Central memory CD8-positive, alpha-beta T cell (primary cell): ENCODE measurements at regions not wholly inside any gene's neighbourhood (a gene's known extent, or its start where the extent isn't known, plus 50 kb on each side); places are given as distances from the start of the nearest gene placed in this dataset.
A peak's percentile ranks its signal among the peaks of the same experiment; 100 is the strongest.
"Not testable (repeated sequence)": the region's sequence is repeated elsewhere in the genome, so short reads cannot be mapped to it uniquely, and the experiment has no call there.

Experiments
- ATAC-seq: fragments of 150-1000 bp; cut with Tn5 transposase; replicated peaks from 2 replicates; pipeline ENCODE4 v1.10.0; 2022; ENCODE audit warnings: mild to moderate bottlenecking, moderate FRiP score, moderate number of reproducible peaks; ENCODE audit not compliant: poor library complexity, severe bottlenecking; ENCODE audit errors: extremely low read depth
- DNase-seq, 2 donors: peaks; one replicate each; pipeline ENCODE4 v3.0.0; 2021; ENCODE audit warnings: low spot score in 2 of 2
- H3K27ac Mint-ChIP-seq: one replicate; pipeline ENCODE4 v1.8.0; 2022; ENCODE audit warnings: low read depth, mild to moderate bottlenecking, moderate library complexity, mixed read lengths
- H3K27me3 Mint-ChIP-seq: one replicate; pipeline ENCODE4 v1.8.0; 2022; ENCODE audit warnings: mixed read lengths
- H3K36me3 Mint-ChIP-seq: one replicate; pipeline ENCODE4 v1.8.0; 2022; ENCODE audit warnings: mild to moderate bottlenecking, moderate library complexity, mixed read lengths; ENCODE audit not compliant: insufficient read depth
- H3K4me1 Mint-ChIP-seq: one replicate; pipeline ENCODE4 v1.8.0; 2022; ENCODE audit warnings: mixed read lengths
- H3K4me3 Mint-ChIP-seq: one replicate; pipeline ENCODE4 v1.8.0; 2022; ENCODE audit warnings: mild to moderate bottlenecking, moderate library complexity, mixed read lengths
- H3K9me3 Mint-ChIP-seq: one replicate; pipeline ENCODE4 v1.8.0; 2022; ENCODE audit warnings: mixed read lengths

- Mint-ChIP-seq H3K27ac (no peak overlapping the region), H3K27me3 (no peaks in the 10 kb centered on the region), H3K36me3 (peaks cover 2% of the 10 kb centered on the region), H3K4me1 (peaks cover 22% of the 10 kb centered on the region), H3K4me3 (no peak overlapping the region), H3K9me3 (no peaks in the 10 kb centered on the region)
- no peak for ATAC-seq
- no peak for DNase-seq
Measured at GRCh38 chr10:4242561-4243035, 457.6 kb upstream of the KLF6 start.

- Mint-ChIP-seq H3K27ac (peak overlapping the region; percentile 42), H3K27me3 (no peaks in the 10 kb centered on the region), H3K36me3 (peaks cover 2% of the 10 kb centered on the region), H3K4me1 (peaks cover 18% of the 10 kb centered on the region), H3K9me3 (no peaks in the 10 kb centered on the region), H3K4me3 (no peak overlapping the region)
- ATAC-seq = no peak
- no peak for DNase-seq
Measured at GRCh38 chr10:4241724-4242345, 456.8 kb upstream of the KLF6 start.

GRCh38 chr10:4240608-4241197, 455.7 kb upstream of the KLF6 start:
- H3K27ac Mint-ChIP-seq = no peak overlapping the region
- no peaks in the 10 kb centered on the region for H3K27me3 Mint-ChIP-seq
- ATAC-seq (no peak), DNase-seq (no peak)
- peaks cover 2% of the 10 kb centered on the region for H3K36me3 Mint-ChIP-seq
- no peak overlapping the region for H3K4me3 Mint-ChIP-seq
- H3K4me1 Mint-ChIP-seq = peaks cover 16% of the 10 kb centered on the region
- no peaks in the 10 kb centered on the region for H3K9me3 Mint-ChIP-seq

DNA sequence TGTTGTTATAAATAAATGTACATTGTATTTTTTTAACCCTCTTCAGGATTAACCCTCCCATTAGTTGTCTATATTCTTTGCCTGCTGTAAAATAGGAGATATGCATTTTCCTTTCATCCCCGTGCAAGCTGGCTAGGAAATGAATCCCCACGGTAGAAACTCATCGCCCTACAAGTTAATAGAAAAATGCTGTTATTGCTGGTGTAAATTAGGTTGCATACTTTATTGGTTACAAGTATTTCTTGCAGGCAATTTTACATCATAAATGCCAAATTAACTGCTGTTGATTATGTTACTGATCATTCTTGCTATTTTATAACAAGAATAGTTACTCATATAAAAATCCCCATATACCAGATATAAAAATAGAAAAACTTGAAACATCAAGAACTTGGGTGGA, 454.2 kb upstream of the KLF6 start:
- H3K36me3 Mint-ChIP-seq = peaks cover 2% of the 10 kb centered on the region
- no peaks in the 10 kb centered on the region for H3K27me3 Mint-ChIP-seq
- H3K4me1 Mint-ChIP-seq = peaks cover 28% of the 10 kb centered on the region
- no peak for DNase-seq
- ATAC-seq = no peak
- H3K4me3 Mint-ChIP-seq = no peak overlapping the region
- H3K9me3 Mint-ChIP-seq = no peaks in the 10 kb centered on the region
- H3K27ac Mint-ChIP-seq = no peak overlapping the region

GRCh38 chr10:4236905-4237304, 451.9 kb upstream of the KLF6 start:
- H3K4me1 Mint-ChIP-seq = peaks cover 27% of the 10 kb centered on the region

GRCh38 chr10:4234661-4235060, 449.7 kb upstream of the KLF6 start:
- peak overlapping the region; percentile 37 for H3K27ac Mint-ChIP-seq
- no peaks in the 10 kb centered on the region for H3K9me3 Mint-ChIP-seq
- DNase-seq = peak; percentile 21 to 75
- no peaks in the 10 kb centered on the region for H3K27me3 Mint-ChIP-seq
- peak overlapping the region; percentile 13 for H3K4me3 Mint-ChIP-seq
- H3K36me3 Mint-ChIP-seq = no peaks in the 10 kb centered on the region
- H3K4me1 Mint-ChIP-seq = peaks cover 27% of the 10 kb centered on the region
- peak; percentile 97 for ATAC-seq

More at GRCh38 chr10:4236905-4237304, 451.9 kb upstream of the KLF6 start:
- not testable (repeated sequence) for H3K36me3 Mint-ChIP-seq, H3K4me3 Mint-ChIP-seq, ATAC-seq, H3K27ac Mint-ChIP-seq, DNase-seq, H3K9me3 Mint-ChIP-seq, H3K27me3 Mint-ChIP-seq

GRCh38 chr10:4231439-4231838, 446.4 kb upstream of the KLF6 start:
- no peak overlapping the region for H3K27ac Mint-ChIP-seq

DNA sequence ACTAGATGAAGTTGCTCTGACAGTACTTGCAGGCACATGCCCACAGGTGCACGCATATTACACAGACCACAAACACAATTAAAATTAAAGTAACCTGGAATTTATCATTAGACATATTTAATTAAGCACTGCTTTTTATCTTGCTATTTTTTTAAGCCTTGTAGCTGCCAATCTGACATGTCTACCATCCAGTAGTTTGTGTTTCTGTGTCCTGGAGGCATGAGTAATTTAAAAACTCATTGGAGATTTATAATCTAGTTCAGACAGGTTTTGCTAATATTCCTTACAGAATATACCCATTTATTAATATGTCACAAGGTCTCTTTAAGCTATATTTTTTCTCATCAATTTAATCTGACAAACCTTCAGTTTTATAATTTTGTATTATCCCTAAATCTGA, 445.0 kb upstream of the KLF6 start:
- no peak for DNase-seq
- Mint-ChIP-seq H3K4me3 (no peak overlapping the region), H3K36me3 (no peaks in the 10 kb centered on the region), H3K27me3 (no peaks in the 10 kb centered on the region), H3K9me3 (no peaks in the 10 kb centered on the region), H3K27ac (no peak overlapping the region), H3K4me1 (peaks cover 15% of the 10 kb centered on the region)
- ATAC-seq = no peak

More at GRCh38 chr10:4231439-4231838, 446.4 kb upstream of the KLF6 start:
- H3K9me3 Mint-ChIP-seq = no peaks in the 10 kb centered on the region
- peaks cover 27% of the 10 kb centered on the region for H3K4me1 Mint-ChIP-seq
- no peak for DNase-seq
- no peaks in the 10 kb centered on the region for H3K36me3 Mint-ChIP-seq
- no peaks in the 10 kb centered on the region for H3K27me3 Mint-ChIP-seq
- ATAC-seq = no peak
- H3K4me3 Mint-ChIP-seq = no peak overlapping the region

GRCh38 chr10:4229106-4229505, 444.1 kb upstream of the KLF6 start:
- ATAC-seq (no peak), DNase-seq (no peak)
- Mint-ChIP-seq H3K27ac (no peak overlapping the region), H3K36me3 (no peaks in the 10 kb centered on the region), H3K4me3 (no peak overlapping the region), H3K9me3 (no peaks in the 10 kb centered on the region), H3K27me3 (no peaks in the 10 kb centered on the region), H3K4me1 (peaks cover 9% of the 10 kb centered on the region)

DNA sequence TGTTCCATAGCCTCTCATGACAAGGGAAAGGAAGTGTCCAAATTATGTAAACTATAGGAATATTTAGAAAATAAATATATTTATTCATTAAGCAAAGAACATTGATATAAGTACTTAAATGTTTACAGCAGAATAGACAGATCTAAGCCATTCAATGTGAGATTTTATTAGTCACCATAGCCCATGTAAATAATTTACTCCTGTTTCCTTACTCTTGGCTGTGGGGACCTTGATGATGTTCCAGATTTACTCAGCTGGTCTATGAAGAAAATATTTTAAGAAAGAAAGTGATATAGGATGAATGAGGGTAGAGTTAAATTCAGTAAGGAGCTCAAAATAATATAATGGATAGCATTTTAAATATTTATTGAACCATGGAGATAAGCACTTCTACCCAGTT, 442.6 kb upstream of the KLF6 start:
- H3K9me3 Mint-ChIP-seq = no peaks in the 10 kb centered on the region
- H3K4me3 Mint-ChIP-seq = no peak overlapping the region
- no peak for DNase-seq
- ATAC-seq = no peak
- no peak overlapping the region for H3K27ac Mint-ChIP-seq
- peaks cover 8% of the 10 kb centered on the region for H3K4me1 Mint-ChIP-seq
- H3K36me3 Mint-ChIP-seq = no peaks in the 10 kb centered on the region
- H3K27me3 Mint-ChIP-seq = no peaks in the 10 kb centered on the region

DNA sequence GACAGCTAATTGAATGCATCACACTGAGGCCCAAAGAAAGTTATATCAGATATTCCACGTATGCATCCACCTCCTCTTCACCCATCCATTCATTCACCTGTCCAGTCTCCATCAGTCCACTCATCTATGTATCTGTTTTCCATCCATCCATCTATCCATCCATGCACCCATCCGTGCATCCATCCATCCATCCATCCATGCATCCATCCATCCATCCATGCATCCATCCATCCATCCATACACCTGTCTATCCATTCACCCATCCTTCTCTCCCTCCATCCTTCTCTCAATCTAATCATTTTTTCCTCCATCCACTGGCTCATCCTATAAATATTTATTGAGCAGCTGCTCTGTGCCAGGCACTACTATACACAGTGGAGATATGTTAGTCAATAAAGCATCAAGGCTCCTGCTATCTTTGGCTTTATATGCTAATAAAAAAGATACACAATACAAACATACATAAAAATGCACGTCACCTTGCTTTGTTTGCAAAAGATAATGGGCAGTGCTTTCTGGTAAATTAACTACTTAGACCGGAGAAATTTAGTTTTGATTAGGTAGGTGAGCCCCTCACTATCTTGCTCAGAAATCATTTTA, 442.0 kb upstream of the KLF6 start:
- H3K27me3 Mint-ChIP-seq = no peaks in the 10 kb centered on the region
- no peaks in the 10 kb centered on the region for H3K36me3 Mint-ChIP-seq
- no peak overlapping the region for H3K27ac Mint-ChIP-seq
- no peak overlapping the region for H3K4me3 Mint-ChIP-seq
- no peaks in the 10 kb centered on the region for H3K9me3 Mint-ChIP-seq
- ATAC-seq = no peak
- H3K4me1 Mint-ChIP-seq = peaks cover 3% of the 10 kb centered on the region
- no peak for DNase-seq

GRCh38 chr10:4224178-4224577, 439.2 kb upstream of the KLF6 start:
- ATAC-seq (no peak), DNase-seq (no peak)
- Mint-ChIP-seq H3K36me3 (no peaks in the 10 kb centered on the region), H3K27ac (no peak overlapping the region), H3K4me3 (no peak overlapping the region), H3K4me1 (no peaks in the 10 kb centered on the region), H3K9me3 (no peaks in the 10 kb centered on the region), H3K27me3 (no peaks in the 10 kb centered on the region)

- not testable (repeated sequence) for H3K36me3 Mint-ChIP-seq, ATAC-seq, H3K27me3 Mint-ChIP-seq, H3K9me3 Mint-ChIP-seq, H3K27ac Mint-ChIP-seq, DNase-seq, H3K4me1 Mint-ChIP-seq, H3K4me3 Mint-ChIP-seq
Measured at GRCh38 chr10:4221310-4221709, 436.3 kb upstream of the KLF6 start.
